Peyer's patch (tissue), 4 donors: ENCODE measurements at regions not wholly inside any gene's neighbourhood (a gene's known extent, or its start where the extent isn't known, plus 50 kb on each side); places are given as distances from the start of the nearest gene placed in this dataset.

Experiments
- CTCF ChIP-seq, 6 experiments: fragments of 450-650 bp in 4 of 6; fragments of 200-600 bp in 2 of 6; sonication (generic) in 1 of 6; IDR thresholded peaks; one replicate each; pipeline ENCODE4 v1.5.1; 2017 to 2019; ENCODE audit warnings: antibody characterized with exemption in 6 of 6, mild to moderate bottlenecking in 3 of 6, moderate library complexity in 1 of 6
- POLR2A ChIP-seq, 2 donors: fragments of 450-650 bp; IDR thresholded peaks; one replicate each; pipeline ENCODE4 v1.5.1; 2017; ENCODE audit warnings: antibody characterized with exemption in 2 of 2, mild to moderate bottlenecking in 2 of 2, moderate library complexity in 2 of 2

DNA sequence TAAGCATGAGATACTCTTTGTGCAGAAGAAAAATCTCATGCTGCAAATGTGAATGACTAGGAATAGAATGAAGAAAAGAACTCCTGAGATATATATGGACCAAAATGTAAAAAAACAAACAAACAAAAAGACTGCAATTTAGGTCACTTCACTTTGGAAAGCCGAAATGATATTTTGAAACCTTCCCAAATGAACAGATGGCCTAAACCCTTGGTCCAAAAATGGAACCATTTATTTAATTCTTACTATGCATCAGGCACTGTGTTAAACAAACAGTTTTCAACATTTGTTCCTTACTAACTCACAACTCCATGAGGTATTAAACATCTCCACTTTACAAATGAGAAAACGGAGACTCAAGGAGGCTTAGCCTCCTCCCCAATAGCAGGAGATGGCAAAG, 107.5 kb downstream of the VIP start:
- TF ChIP-seq CTCF (IDR thresholded peaks at IDR 0.05), result no peak
- no peak for TF ChIP-seq POLR2A (IDR thresholded peaks at IDR 0.05)
